Aorta (tissue), 5 donors: ENCODE measurements at regions not wholly inside any gene's neighbourhood (a gene's known extent, or its start where the extent isn't known, plus 50 kb on each side); places are given as distances from the start of the nearest gene placed in this dataset.

Source experiments
- ATAC-seq: fragments of 200-7000 bp; cut with Tn5 transposase; one replicate; pipeline ENCODE4 v1.9.1; 2022; ENCODE audit warnings: moderate library complexity; ENCODE audit not compliant: low FRiP score
- DNase-seq, 2 donors: peaks; one replicate each; pipeline ENCODE4 v3.0.0-alpha.2; 2020
- H3K27ac ChIP-seq, 2 donors: one replicate each; pipeline ENCODE4 v1.5.1; 2013; ENCODE audit warnings: low read length in 2 of 2, mild to moderate bottlenecking in 2 of 2, moderate library complexity in 2 of 2, control low read depth in 1 of 2, inconsistent platforms in 1 of 2, low read depth in 1 of 2
- H3K27me3 ChIP-seq, 2 donors: one replicate each; pipeline ENCODE4 v1.6.1; 2013; ENCODE audit warnings: control low read depth in 1 of 2, low read length in 1 of 2, mild to moderate bottlenecking in 1 of 2, moderate library complexity in 1 of 2; ENCODE audit not compliant: insufficient read depth in 2 of 2, control insufficient read depth in 1 of 2
- H3K36me3 ChIP-seq, 2 donors: one replicate each; pipeline ENCODE4 v1.6.1; 2013; ENCODE audit warnings: control low read depth in 1 of 2, low read length in 1 of 2, mild to moderate bottlenecking in 1 of 2; ENCODE audit not compliant: insufficient read depth in 2 of 2, control insufficient read depth in 1 of 2
- H3K4me1 ChIP-seq, 2 donors: one replicate each; pipeline ENCODE4 v1.6.1; 2013; ENCODE audit warnings: low read length in 2 of 2, control low read depth in 1 of 2, mild to moderate bottlenecking in 1 of 2, moderate library complexity in 1 of 2; ENCODE audit not compliant: insufficient read depth in 2 of 2, control insufficient read depth in 1 of 2
- H3K4me3 ChIP-seq, 2 donors: one replicate each; pipeline ENCODE4 v1.5.1; 2013; ENCODE audit warnings: low read length in 2 of 2, control low read depth in 1 of 2, mild to moderate bottlenecking in 1 of 2
- H3K9me3 ChIP-seq: one replicate; pipeline ENCODE4 v1.6.1; 2013; ENCODE audit warnings: mild to moderate bottlenecking, low read length; ENCODE audit not compliant: control insufficient read depth
- WGBS, 2 donors: extraction: QIAGEN DNeasy Blood & Tissue Kit; methylation state at CpG; one replicate each; pipeline ENCODE4 v1.1.7; 2013; 5-methylcytosine and 5-hydroxymethylcytosine counted together
- intact Hi-C, 2 donors: fragments of 100-400 bp; cut with DNase I; formaldehyde crosslinking; loops; one replicate each; pipeline versions ENCODE4 v1.14.2 to v1.15.0; 2022
- donor health status: healthy with polysubstance abuse.
- donor health status: Bipolar disorder and iron deficiency.
- donor health status: DM: no; HTN: no; CAD: no.
- donor health status: DM: no; HTN: no; CAD: no.
- donor health status: DM: yes; HTN: yes; CAD: no.

DNA sequence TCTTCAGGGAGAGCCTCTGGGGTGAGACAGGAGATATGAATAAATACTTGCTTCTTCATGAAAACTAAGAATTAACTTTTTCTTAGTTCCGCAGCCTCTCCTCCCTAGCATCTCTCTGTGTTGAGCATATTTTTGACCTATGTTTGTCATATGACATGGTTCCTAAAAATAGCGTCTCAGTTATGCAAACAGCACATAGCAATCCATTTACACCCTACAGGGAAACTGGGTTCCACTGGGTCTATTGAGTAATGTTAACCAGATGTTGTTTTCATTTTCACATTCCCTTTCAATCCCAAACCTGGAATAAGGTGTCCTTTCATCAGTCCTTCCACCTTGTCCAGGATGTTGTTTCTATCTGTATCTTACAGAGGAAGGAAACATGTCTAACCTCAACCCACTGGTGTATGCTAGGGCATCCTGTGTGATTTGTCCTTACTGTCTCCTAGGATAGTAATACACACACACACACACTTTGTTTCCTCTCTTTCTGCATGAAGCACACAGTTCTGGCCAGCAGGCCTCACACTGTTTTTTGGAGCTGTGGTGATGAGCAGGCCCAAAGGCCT is 1543.5 kb downstream of the AACS start:
- Histone ChIP-seq H3K4me1 (no peaks in the 10 kb centered on the region), H3K9me3 (peaks cover 3% of the 10 kb centered on the region), H3K4me3 (no peak overlapping the region), H3K27ac (no peak overlapping the region), H3K27me3 (no peaks in the 10 kb centered on the region), H3K36me3 (no peaks in the 10 kb centered on the region)
- DNase-seq: no peak
- ATAC-seq: no peak
- 20 to 30% methylated on average over 2 of the region's 2 CpGs for WGBS, 2 donors
- intact Hi-C loops: no loop called here

DNA sequence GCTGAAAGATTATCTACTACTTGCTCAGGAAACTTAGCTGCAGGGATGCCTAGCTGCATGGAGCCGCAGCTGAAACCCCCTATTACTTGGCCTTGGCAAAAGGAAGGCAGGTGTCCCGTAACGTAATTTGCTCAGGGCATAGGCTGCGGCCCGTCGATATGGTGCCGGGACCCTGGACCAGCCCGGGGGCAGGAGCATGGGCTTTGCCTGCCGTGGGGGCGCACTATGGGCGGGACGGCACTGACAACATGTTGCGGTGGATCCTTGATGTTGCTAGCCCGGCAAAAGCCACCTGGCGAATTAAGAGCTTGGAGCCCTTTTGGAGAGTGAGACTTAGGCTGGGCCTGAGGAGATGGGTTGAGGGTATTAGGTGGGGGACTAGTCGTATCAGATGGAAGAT is 1551.2 kb downstream of the AACS start:
- Histone ChIP-seq H3K27ac (no peak overlapping the region), H3K4me3 (no peak overlapping the region), H3K27me3 (no peaks in the 10 kb centered on the region), H3K9me3 (peaks cover 5% of the 10 kb centered on the region), H3K4me1 (no peaks in the 10 kb centered on the region), H3K36me3 (no peaks in the 10 kb centered on the region)
- no peak for DNase-seq
- no peak for ATAC-seq
- 91 to 94% methylated on average over 16 of the region's 16 CpGs for WGBS, 2 donors
- intact Hi-C loops: no loop called here

DNA sequence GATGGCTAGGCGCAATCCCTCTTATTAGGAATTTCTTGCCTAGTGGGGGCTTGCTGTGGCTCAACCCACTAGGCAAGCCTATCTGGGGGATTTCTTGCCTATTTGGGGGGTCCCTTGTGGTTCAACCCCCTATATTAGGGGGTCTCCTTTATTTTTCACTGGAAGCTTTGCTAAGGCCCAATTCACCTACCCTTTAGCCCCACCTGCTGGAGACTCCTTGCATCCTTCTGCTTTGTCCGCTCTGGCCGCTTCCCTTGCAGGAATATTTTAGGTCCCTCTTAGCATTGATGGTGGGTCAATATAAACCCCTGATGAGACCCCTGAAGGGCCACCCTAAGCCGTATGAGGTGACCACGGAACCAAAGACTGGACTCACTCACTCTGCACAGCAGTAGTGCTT is 1552.1 kb downstream of the AACS start:
- 89 to 90% methylated on average over 5 of the region's 5 CpGs for WGBS, 2 donors
- Histone ChIP-seq H3K27ac (no peak overlapping the region), H3K4me3 (no peak overlapping the region), H3K4me1 (no peaks in the 10 kb centered on the region), H3K9me3 (peaks cover 5% of the 10 kb centered on the region), H3K36me3 (no peaks in the 10 kb centered on the region), H3K27me3 (no peaks in the 10 kb centered on the region)
- ATAC-seq (no peak), DNase-seq (no peak)
- intact Hi-C loops: no loop called here

GRCh38 chr12:126627596-126627995 is 1562.4 kb downstream of the AACS start:
- intact Hi-C loops: no loop called here
- Histone ChIP-seq H3K27me3 (no peaks in the 10 kb centered on the region), H3K9me3 (no peaks in the 10 kb centered on the region), H3K27ac (no peak overlapping the region), H3K4me3 (no peak overlapping the region), H3K4me1 (no peaks in the 10 kb centered on the region), H3K36me3 (no peaks in the 10 kb centered on the region)
- WGBS, 2 donors: 58 to 64% methylated on average over 4 of the region's 4 CpGs
- no peak for ATAC-seq
- DNase-seq: no peak

GRCh38 chr12:126636821-126637220 is 1571.6 kb downstream of the AACS start:
- Histone ChIP-seq H3K27ac (no peak overlapping the region), H3K4me3 (no peak overlapping the region), H3K36me3 (no peaks in the 10 kb centered on the region), H3K4me1 (no peaks in the 10 kb centered on the region), H3K27me3 (no peaks in the 10 kb centered on the region), H3K9me3 (peaks cover 1% of the 10 kb centered on the region)
- intact Hi-C loops: no loop called here
- DNase-seq (no peak), ATAC-seq (no peak)
- WGBS, 2 donors: 59 to 63% methylated on average over 4 of the region's 4 CpGs

- DNase-seq: no peak
- no peak for ATAC-seq
- Histone ChIP-seq H3K9me3 (no peaks in the 10 kb centered on the region), H3K27me3 (no peaks in the 10 kb centered on the region), H3K4me1 (no peaks in the 10 kb centered on the region), H3K36me3 (no peaks in the 10 kb centered on the region), H3K27ac (no peak overlapping the region), H3K4me3 (no peak overlapping the region)
- 45 to 50% methylated on average over 2 of the region's 2 CpGs for WGBS, 2 donors
- intact Hi-C loops: no loop called here
Measured at GRCh38 chr12:126644236-126645020, 1579.2 kb downstream of the AACS start.

DNA sequence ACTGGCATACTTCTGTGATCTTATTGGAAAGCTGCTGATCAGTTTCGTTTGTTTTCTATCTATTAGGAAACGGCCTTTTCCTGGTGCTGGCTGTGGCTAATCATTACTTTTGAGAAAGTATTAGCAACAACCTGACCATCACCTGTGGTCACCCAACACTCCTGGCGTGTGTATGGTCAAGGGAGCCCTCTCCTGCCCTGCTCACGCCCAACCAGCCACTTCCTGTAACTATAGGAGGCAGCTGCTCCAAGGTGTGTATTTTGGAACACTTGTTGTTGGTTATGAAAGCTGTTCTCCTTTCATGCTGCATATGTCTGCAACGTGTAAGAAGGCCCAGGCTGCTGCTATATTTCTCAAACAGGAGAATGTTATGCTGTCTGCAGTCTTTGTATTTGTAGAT is 1582.8 kb downstream of the AACS start:
- ATAC-seq: no peak
- no peak for DNase-seq
- H3K4me1 ChIP-seq: no peaks in the 10 kb centered on the region
- H3K9me3 ChIP-seq: no peaks in the 10 kb centered on the region
- 57 to 60% methylated on average over 5 of the region's 5 CpGs for WGBS, 2 donors
- H3K27me3 ChIP-seq: no peaks in the 10 kb centered on the region
- no peaks in the 10 kb centered on the region for H3K36me3 ChIP-seq
- H3K27ac ChIP-seq: no peak overlapping the region
- no peak overlapping the region for H3K4me3 ChIP-seq
- intact Hi-C loops: no loop called here

- Histone ChIP-seq H3K4me3 (no peak overlapping the region), H3K4me1 (no peaks in the 10 kb centered on the region), H3K27me3 (no peaks in the 10 kb centered on the region), H3K27ac (no peak overlapping the region), H3K36me3 (no peaks in the 10 kb centered on the region), H3K9me3 (no peaks in the 10 kb centered on the region)
- 89 to 90% methylated on average over 5 of the region's 5 CpGs for WGBS, 2 donors
- DNase-seq (no peak), ATAC-seq (no peak)
- intact Hi-C loops: no loop called here
Measured at GRCh38 chr12:126651133-126651532, 1585.9 kb downstream of the AACS start.
